Omental fat pad (tissue), 3 donors: ENCODE measurements at regions not wholly inside any gene's neighbourhood (a gene's known extent, or its start where the extent isn't known, plus 50 kb on each side); places are given as distances from the start of the nearest gene placed in this dataset.

Experiments
- ATAC-seq: fragments of 150-250 bp; one replicate; pipeline ENCODE4 v1.9.1; 2016; ENCODE audit warnings: mild to moderate bottlenecking, moderate library complexity; ENCODE audit not compliant: low FRiP score
- DNase-seq: peaks from one replicate; pipeline ENCODE4 v3.0.0-alpha.2; 2019; ENCODE audit warnings: low spot score
- TF ChIP-seq, protein P1 (sequence below), 3 donors: fragments of 450-650 bp; IDR thresholded peaks; one replicate each; pipeline ENCODE4 v1.5.1; 2016 to 2017; ENCODE audit warnings: antibody characterized with exemption in 3 of 3, mild to moderate bottlenecking in 3 of 3, moderate library complexity in 2 of 3

GRCh38 chr4:79652738-79653137 is 244.7 kb upstream of the GK2 start:
- peak; percentile 13 for ATAC-seq
- TF ChIP-seq, protein P1, sequence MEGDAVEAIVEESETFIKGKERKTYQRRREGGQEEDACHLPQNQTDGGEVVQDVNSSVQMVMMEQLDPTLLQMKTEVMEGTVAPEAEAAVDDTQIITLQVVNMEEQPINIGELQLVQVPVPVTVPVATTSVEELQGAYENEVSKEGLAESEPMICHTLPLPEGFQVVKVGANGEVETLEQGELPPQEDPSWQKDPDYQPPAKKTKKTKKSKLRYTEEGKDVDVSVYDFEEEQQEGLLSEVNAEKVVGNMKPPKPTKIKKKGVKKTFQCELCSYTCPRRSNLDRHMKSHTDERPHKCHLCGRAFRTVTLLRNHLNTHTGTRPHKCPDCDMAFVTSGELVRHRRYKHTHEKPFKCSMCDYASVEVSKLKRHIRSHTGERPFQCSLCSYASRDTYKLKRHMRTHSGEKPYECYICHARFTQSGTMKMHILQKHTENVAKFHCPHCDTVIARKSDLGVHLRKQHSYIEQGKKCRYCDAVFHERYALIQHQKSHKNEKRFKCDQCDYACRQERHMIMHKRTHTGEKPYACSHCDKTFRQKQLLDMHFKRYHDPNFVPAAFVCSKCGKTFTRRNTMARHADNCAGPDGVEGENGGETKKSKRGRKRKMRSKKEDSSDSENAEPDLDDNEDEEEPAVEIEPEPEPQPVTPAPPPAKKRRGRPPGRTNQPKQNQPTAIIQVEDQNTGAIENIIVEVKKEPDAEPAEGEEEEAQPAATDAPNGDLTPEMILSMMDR (IDR thresholded peaks at IDR 0.05) = no peak
- no peak for DNase-seq

GRCh38 chr4:79652232-79652631 is 244.2 kb upstream of the GK2 start:
- ATAC-seq (peak; percentile 87), DNase-seq (no peak)
- TF ChIP-seq, protein P1 (IDR thresholded peaks at IDR 0.05) = no peak

DNA sequence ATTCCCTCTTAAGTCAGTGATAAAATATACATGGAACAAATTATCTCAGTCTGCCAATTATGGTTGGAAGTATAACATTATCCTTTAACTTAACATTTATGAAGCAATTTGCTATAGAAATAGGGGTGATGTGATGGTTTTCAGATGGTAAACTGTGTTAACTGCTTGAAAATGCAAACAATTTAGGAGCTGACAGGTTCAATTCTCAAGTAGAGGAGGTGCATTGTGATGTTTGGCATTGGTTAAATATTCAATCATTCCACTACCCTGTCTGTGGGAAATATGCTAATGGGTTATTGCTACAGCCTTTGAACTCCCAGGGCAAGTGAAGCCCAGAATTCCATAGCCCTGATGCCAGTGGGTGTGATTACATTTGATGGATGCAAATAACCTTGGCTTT is 243.4 kb upstream of the GK2 start:
- DNase-seq = no peak
- no peak for ATAC-seq
- TF ChIP-seq, protein P1 (IDR thresholded peaks at IDR 0.05) = no peak

GRCh38 chr4:79650794-79651431 is 242.9 kb upstream of the GK2 start:
- peak; percentile 43 for ATAC-seq
- DNase-seq = no peak
- TF ChIP-seq, protein P1 (IDR thresholded peaks at IDR 0.05) = no peak

GRCh38 chr4:79650217-79650616 is 242.2 kb upstream of the GK2 start:
- no peak for DNase-seq
- TF ChIP-seq, protein P1 (IDR thresholded peaks at IDR 0.05) = no peak
- ATAC-seq = no peak

- ATAC-seq (no peak), DNase-seq (no peak)
- TF ChIP-seq, protein P1 (IDR thresholded peaks at IDR 0.05) = no peak
These were observed 237.9 kb upstream of the GK2 start for GRCh38 chr4:79645942-79646341.

DNA sequence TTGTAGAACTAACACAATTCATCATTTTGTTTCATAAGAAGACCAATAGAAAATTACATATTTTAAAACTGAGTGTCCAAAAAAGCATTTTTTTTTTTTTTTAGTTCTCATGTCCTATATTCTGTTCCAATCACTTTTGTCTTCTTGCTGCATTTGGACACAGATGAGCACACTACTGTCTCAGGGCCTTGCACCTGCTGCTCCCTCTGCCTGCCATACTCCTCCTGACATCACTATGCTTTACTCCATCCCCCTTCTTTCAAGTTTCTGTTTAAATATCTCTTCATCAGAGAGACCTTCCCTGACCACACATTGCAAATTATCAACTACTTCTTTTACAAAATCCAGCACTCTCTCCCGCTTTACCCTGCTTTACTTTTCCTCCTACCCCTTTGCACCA is 230.7 kb upstream of the GK2 start:
- DNase-seq = no peak
- no peak for ATAC-seq
- TF ChIP-seq, protein P1 (IDR thresholded peaks at IDR 0.05) = no peak
